ENCODE measurements at regions not wholly inside any gene's neighbourhood (a gene's known extent, or its start where the extent isn't known, plus 50 kb on each side); places are given as distances from the start of the nearest gene placed in this dataset.

GRCh38 chr22:17269224-17269606 lies 50.0 kb upstream of the ADA2 start:
- Histone ChIP-seq H3T11ph (ENCODE audit: low read length) (no peak overlapping the region), H4K5ac (ENCODE audit: insufficient read length, low read depth, low read length) (no peak overlapping the region), H2BK120ac (ENCODE audit: low read depth, low read length, poor library complexity, severe bottlenecking) (no peak overlapping the region), H4K8ac (replicated peaks; ENCODE audit: insufficient read length, low read depth, low read length) (no peak overlapping the region), H2AFZ (ENCODE audit: low read length) (no peak overlapping the region), H2BK15ac (ENCODE audit: low read depth, low read length) (no peak overlapping the region), H3K79me1 (ENCODE audit: insufficient read depth, low read depth, low read length, poor library complexity, severe bottlenecking) (no peaks in the 10 kb centered on the region), H3K27ac (ENCODE audit: insufficient read length, low read depth, low read length) (no peak overlapping the region), H3K23ac (ENCODE audit: insufficient read length, low read depth, low read length) (no peak overlapping the region), H3K18ac (ENCODE audit: insufficient read length, low read depth, low read length) (no peak overlapping the region), H2BK20ac (ENCODE audit: low read depth, low read length, poor library complexity, severe bottlenecking) (no peak overlapping the region), H3K14ac (ENCODE audit: insufficient read depth, low read length) (no peak overlapping the region), H3K4ac (ENCODE audit: low read depth, low read length) (no peak overlapping the region), H3K4me1 (ENCODE audit: insufficient read depth, low read length) (peaks cover 28% of the 10 kb centered on the region), H3K56ac (ENCODE audit: insufficient read length, low read depth, low read length) (no peak overlapping the region), H3K79me2 (ENCODE audit: insufficient read depth, low read length) (no peaks in the 10 kb centered on the region), H2AK5ac (ENCODE audit: insufficient read length, low read length) (no peak overlapping the region), H3K4me2 (ENCODE audit: insufficient read depth, insufficient read length, low read length) (no peak overlapping the region), H3K9ac (ENCODE audit: extremely low read depth, insufficient read length, low read length) (no peak overlapping the region), H2BK12ac (ENCODE audit: insufficient read length, low read depth, low read length) (no peak overlapping the region), H3K9me3 (ENCODE audit: control insufficient read depth, low read depth, low read length) (no peaks in the 10 kb centered on the region), H3K27me3 (ENCODE audit: insufficient read depth, low read length) (no peaks in the 10 kb centered on the region), H4K91ac (ENCODE audit: insufficient read length, low read depth, low read length) (no peak overlapping the region), H4K20me1 (ENCODE audit: control insufficient read depth, insufficient read depth, insufficient read length) (no peaks in the 10 kb centered on the region), H2BK5ac (ENCODE audit: insufficient read length, low read length) (no peak overlapping the region), H3K23me2 (ENCODE audit: insufficient read length, low read depth, low read length, poor library complexity, severe bottlenecking) (peaks cover 2% of the 10 kb centered on the region)
- no peaks in the 10 kb centered on the region; a peak in 1 of 7 replicates for H3K36me3 Mint-ChIP-seq (ENCODE audit: insufficient read depth in 1 of 3, low read depth in 3 of 3)
- no peak for DNase-seq
- H3K27me3 Mint-ChIP-seq (ENCODE audit: low read depth), result no peaks in the 10 kb centered on the region
- WGBS (ENCODE audit: extremely low coverage, insufficient read length, low lambda C conversion rate), result no CpG with 5 or more reads among the region's 2 CpGs
- no peak overlapping the region for H3K4me3 Mint-ChIP-seq
- no peak for TF ChIP-seq CTCF (conservative IDR thresholded peaks at IDR 0.05)
- H3K4me1 Mint-ChIP-seq, result peaks cover 78 to 85% of the 10 kb centered on the region in 2 experiments
- no peaks in the 10 kb centered on the region; a peak in 1 of 5 replicates for H3K9me3 Mint-ChIP-seq
- peak overlapping the region in 1 of 3 experiments; percentile 91; a peak in 1 of 7 replicates for H3K27ac Mint-ChIP-seq
